Aorta (tissue), 5 donors: ENCODE measurements at regions not wholly inside any gene's neighbourhood (a gene's known extent, or its start where the extent isn't known, plus 50 kb on each side); places are given as distances from the start of the nearest gene placed in this dataset.
A peak's percentile ranks its signal among the peaks of the same experiment; 100 is the strongest.

Experiments used
- ATAC-seq: fragments of 200-7000 bp; cut with Tn5 transposase; one replicate; pipeline ENCODE4 v1.9.1; 2022; ENCODE audit warnings: moderate library complexity; ENCODE audit not compliant: low FRiP score
- DNase-seq, 2 donors: peaks; one replicate each; pipeline ENCODE4 v3.0.0-alpha.2; 2020
- H3K27ac ChIP-seq, 2 donors: one replicate each; pipeline ENCODE4 v1.5.1; 2013; ENCODE audit warnings: low read length in 2 of 2, mild to moderate bottlenecking in 2 of 2, moderate library complexity in 2 of 2, control low read depth in 1 of 2, inconsistent platforms in 1 of 2, low read depth in 1 of 2
- H3K27me3 ChIP-seq, 2 donors: one replicate each; pipeline ENCODE4 v1.6.1; 2013; ENCODE audit warnings: control low read depth in 1 of 2, low read length in 1 of 2, mild to moderate bottlenecking in 1 of 2, moderate library complexity in 1 of 2; ENCODE audit not compliant: insufficient read depth in 2 of 2, control insufficient read depth in 1 of 2
- H3K36me3 ChIP-seq, 2 donors: one replicate each; pipeline ENCODE4 v1.6.1; 2013; ENCODE audit warnings: control low read depth in 1 of 2, low read length in 1 of 2, mild to moderate bottlenecking in 1 of 2; ENCODE audit not compliant: insufficient read depth in 2 of 2, control insufficient read depth in 1 of 2
- H3K4me1 ChIP-seq, 2 donors: one replicate each; pipeline ENCODE4 v1.6.1; 2013; ENCODE audit warnings: low read length in 2 of 2, control low read depth in 1 of 2, mild to moderate bottlenecking in 1 of 2, moderate library complexity in 1 of 2; ENCODE audit not compliant: insufficient read depth in 2 of 2, control insufficient read depth in 1 of 2
- H3K4me3 ChIP-seq, 2 donors: one replicate each; pipeline ENCODE4 v1.5.1; 2013; ENCODE audit warnings: low read length in 2 of 2, control low read depth in 1 of 2, mild to moderate bottlenecking in 1 of 2
- H3K9me3 ChIP-seq: one replicate; pipeline ENCODE4 v1.6.1; 2013; ENCODE audit warnings: mild to moderate bottlenecking, low read length; ENCODE audit not compliant: control insufficient read depth
- WGBS, 2 donors: extraction: QIAGEN DNeasy Blood & Tissue Kit; methylation state at CpG; one replicate each; pipeline ENCODE4 v1.1.7; 2013; 5-methylcytosine and 5-hydroxymethylcytosine counted together
- intact Hi-C, 2 donors: fragments of 100-400 bp; cut with DNase I; formaldehyde crosslinking; loops; one replicate each; pipeline versions ENCODE4 v1.14.2 to v1.15.0; 2022
- donor health status: healthy with polysubstance abuse.
- donor health status: Bipolar disorder and iron deficiency.
- donor health status: DM: no; HTN: no; CAD: no.
- donor health status: DM: no; HTN: no; CAD: no.
- donor health status: DM: yes; HTN: yes; CAD: no.

DNA sequence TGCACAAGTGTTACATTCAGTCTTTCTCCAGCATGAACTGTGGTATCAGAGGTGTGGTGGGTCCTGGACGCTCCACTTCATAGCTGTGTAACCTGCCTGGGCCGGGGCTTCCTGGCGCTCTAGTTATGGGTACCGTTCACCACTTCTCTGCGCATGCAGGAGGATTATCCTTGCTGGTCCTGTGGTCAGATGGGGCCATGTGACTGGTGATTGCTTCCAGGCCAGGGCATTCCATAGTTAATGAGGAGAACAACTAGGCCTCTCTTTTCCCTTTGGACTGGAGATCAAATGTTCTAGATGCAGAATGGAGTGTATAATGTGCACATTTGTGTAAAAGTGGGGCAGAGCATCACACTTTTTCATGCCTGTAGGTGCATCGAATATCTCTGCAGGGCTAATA lies 444.0 kb downstream of the AACS start:
- DNase-seq, result no peak
- Histone ChIP-seq H3K4me1 (no peaks in the 10 kb centered on the region), H3K36me3 (no peaks in the 10 kb centered on the region), H3K27me3 (no peaks in the 10 kb centered on the region), H3K27ac (no peak overlapping the region), H3K9me3 (no peaks in the 10 kb centered on the region), H3K4me3 (no peak overlapping the region)
- no peak for ATAC-seq
- intact Hi-C loops, result no loop called here
- WGBS, 2 donors, result 90 to 92% methylated on average over 6 of the region's 6 CpGs

DNA sequence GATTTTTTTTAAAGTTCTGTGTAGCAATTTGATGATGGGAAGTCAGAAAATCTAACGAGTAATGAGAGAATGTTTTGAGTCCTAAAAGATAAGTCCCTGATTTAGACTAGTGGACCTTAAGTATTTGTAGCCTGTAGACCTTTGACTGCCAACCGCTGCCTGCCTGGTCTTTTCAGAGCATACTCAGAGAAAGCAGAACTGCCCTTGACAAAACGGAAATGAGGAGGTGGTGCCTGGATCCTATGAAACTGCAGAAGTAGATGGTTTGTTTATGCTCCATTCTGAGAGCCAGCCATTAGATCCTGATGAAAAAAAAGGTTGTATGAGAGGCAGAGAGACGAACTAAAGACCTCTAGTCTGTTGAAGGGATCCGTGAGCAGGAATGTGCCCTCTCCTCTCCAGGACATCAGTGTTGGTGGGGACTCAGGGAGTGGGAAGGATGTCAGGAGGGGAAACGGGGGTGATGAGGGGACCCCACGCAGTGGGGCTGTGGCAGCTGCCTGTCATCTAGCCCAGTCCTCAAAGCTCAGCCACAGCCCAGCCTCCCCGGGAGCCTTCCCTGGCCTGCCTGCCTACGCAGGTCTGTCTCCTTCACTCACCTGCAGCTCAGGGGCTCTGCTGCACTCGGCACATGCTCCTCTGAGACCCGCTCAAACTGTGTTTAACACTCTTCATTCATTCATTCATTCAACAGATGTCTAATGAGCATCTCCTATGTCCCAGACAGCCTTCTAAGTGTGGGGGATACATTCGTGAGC lies 447.5 kb downstream of the AACS start:
- 53 to 62% methylated on average over 8 to 12 of the region's 12 CpGs for WGBS, 2 donors
- peak; percentile 52 for ATAC-seq

DNA sequence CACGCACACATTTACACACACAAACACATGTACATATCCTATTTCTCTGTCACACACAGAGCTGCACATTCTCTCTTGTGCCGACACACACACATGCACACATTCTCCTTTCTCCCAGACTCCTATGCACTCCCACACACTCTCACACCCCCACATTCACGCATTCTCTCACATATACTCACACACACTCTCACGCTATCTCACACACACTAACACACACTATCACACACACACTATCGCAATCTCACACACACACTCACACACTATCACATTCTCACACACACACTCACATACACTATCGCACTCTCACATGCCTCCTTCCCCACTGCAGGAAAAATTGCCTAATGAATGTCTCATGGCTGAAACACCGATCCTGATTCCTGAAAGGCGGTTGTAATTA lies 450.7 kb downstream of the AACS start:
- DNase-seq (no peak), ATAC-seq (no peak)
- no peaks in the 10 kb centered on the region for H3K27me3 ChIP-seq
- H3K4me3 ChIP-seq, result no peak overlapping the region
- WGBS, 2 donors, result 88 to 93% methylated on average over 8 of the region's 8 CpGs
- no peaks in the 10 kb centered on the region for H3K4me1 ChIP-seq
- intact Hi-C loops, result no loop called here
- H3K36me3 ChIP-seq, result peaks cover 0 to 6% of the 10 kb centered on the region in 2 donors
- no peak overlapping the region for H3K27ac ChIP-seq
- no peaks in the 10 kb centered on the region for H3K9me3 ChIP-seq

More for the DNA sequence above, 447.5 kb downstream of the AACS start:
- Histone ChIP-seq H3K4me1 (no peaks in the 10 kb centered on the region), H3K9me3 (no peaks in the 10 kb centered on the region), H3K27ac (no peak overlapping the region), H3K4me3 (no peak overlapping the region), H3K36me3 (no peaks in the 10 kb centered on the region), H3K27me3 (no peaks in the 10 kb centered on the region)
- DNase-seq, result no peak
- intact Hi-C loops, result no loop called here

DNA sequence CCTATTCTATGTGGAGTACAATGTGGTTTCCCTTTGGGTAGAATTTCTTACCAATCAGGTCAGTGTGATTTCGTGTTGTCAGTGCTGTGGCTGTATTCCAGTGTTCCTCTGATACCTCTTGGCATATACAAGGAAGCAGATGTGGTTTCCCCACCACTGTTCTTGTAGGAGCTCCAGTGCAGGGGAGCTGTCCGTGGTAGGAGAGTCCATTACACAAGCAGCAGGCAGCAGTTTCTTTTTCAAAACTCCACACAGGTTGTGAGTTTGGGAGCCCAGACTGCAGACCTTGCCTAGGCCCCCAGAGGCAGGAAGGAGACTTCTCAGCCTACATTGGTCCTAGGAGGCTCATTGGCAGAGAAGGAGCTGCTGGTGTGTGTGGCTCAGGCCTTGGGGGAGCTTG lies 452.8 kb downstream of the AACS start:
- no peaks in the 10 kb centered on the region for H3K4me1 ChIP-seq
- H3K27ac ChIP-seq, result no peak overlapping the region
- DNase-seq (no peak), ATAC-seq (no peak)
- 4 to 6% methylated on average over 2 of the region's 2 CpGs for WGBS, 2 donors
- peaks cover 6% of the 10 kb centered on the region for H3K9me3 ChIP-seq
- intact Hi-C loops, result no loop called here
- no peaks in the 10 kb centered on the region for H3K27me3 ChIP-seq
- H3K36me3 ChIP-seq, result peaks cover 0 to 11% of the 10 kb centered on the region in 2 donors
- no peak overlapping the region for H3K4me3 ChIP-seq

DNA sequence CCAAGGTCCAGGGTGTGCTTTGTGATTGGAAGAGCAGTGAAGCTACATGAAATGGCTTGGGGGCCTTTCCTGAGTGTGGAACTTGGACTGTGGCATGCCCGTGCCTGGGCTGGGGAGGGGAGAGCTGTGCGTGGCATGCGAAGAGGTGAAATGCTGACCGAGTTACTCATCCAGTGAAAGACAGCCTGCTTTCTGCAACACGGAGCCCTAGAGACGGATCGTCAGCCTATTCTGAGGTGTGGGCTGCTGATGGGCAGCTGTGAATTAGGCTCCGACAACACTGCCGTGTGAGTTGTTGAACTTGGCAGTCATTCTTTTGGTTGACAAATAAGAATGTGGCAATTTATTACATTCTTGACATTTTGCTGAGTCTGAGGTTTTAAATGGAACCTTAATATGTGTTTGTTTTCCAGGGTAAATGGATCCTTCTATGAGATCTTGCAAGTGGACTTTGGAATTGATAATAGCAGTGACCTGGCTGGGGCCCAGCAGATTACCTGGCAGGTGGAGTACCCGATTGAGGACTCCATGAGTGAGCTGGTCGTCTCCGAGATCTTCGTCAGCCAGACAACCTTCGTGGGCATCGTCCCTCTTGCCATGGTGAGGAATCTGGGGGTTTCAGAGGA lies 453.9 kb downstream of the AACS start:
- no peak for DNase-seq
- Histone ChIP-seq H3K27ac (no peak overlapping the region), H3K27me3 (no peaks in the 10 kb centered on the region), H3K9me3 (peaks cover 7% of the 10 kb centered on the region), H3K36me3 (peaks cover 0 to 11% of the 10 kb centered on the region in 2 donors), H3K4me3 (no peak overlapping the region), H3K4me1 (no peaks in the 10 kb centered on the region)
- 33 to 52% methylated on average over 15 of the region's 15 CpGs for WGBS, 2 donors
- no peak for ATAC-seq
- intact Hi-C loops, result no loop called here

DNA sequence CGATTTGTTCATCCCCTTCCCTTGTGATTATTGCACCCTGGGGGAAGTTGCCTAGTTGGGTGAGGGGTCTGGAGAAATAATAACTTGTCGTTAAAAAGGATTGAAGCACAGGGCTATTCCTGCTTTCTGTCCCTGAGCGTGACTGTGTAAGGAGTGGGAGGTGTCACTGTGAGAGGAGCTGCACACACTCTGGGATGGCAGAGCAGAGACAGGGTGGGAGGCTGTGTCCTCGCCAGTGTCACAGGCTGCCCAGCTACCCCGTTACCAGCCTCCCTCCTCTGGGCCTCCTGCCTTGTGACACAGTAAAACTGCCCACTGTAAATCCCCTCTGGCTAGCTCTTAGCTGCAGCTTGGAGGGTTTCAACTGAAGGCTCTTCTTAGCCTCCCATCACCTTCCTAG lies 460.6 kb downstream of the AACS start:
- Histone ChIP-seq H3K27ac (no peak overlapping the region), H3K9me3 (peaks cover 7% of the 10 kb centered on the region), H3K27me3 (no peaks in the 10 kb centered on the region), H3K36me3 (peaks cover 0 to 5% of the 10 kb centered on the region in 2 donors), H3K4me3 (no peak overlapping the region), H3K4me1 (no peaks in the 10 kb centered on the region)
- intact Hi-C loops, result no loop called here
- DNase-seq (no peak), ATAC-seq (no peak)
- 80 to 87% methylated on average over 5 of the region's 5 CpGs for WGBS, 2 donors

DNA sequence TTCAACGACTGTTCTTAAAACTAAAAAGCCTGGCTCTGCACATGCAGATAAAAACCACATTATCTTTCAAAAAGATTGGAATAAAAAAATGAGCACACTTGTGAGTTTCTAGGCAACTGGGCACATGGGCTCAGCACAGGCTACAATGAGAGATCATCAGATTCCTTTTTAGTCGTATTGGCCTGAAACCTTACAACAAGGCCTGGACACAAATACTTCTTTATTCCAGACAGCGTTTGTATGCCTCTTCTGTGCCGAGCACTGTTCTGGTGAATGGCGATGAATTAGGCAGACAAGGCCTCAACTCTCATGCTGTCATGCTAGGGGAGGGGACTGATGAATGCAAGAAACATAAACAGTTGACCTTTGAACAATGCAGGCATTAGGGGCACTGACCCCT lies 463.0 kb downstream of the AACS start:
- no peak overlapping the region for H3K4me3 ChIP-seq
- ATAC-seq (no peak), DNase-seq (no peak)
- H3K4me1 ChIP-seq, result no peaks in the 10 kb centered on the region
- H3K9me3 ChIP-seq, result no peaks in the 10 kb centered on the region
- H3K27ac ChIP-seq, result no peak overlapping the region
- no peaks in the 10 kb centered on the region for H3K36me3 ChIP-seq
- H3K27me3 ChIP-seq, result no peaks in the 10 kb centered on the region
- intact Hi-C loops, result no loop called here
- 66 to 71% methylated on average over 5 of the region's 5 CpGs for WGBS, 2 donors

DNA sequence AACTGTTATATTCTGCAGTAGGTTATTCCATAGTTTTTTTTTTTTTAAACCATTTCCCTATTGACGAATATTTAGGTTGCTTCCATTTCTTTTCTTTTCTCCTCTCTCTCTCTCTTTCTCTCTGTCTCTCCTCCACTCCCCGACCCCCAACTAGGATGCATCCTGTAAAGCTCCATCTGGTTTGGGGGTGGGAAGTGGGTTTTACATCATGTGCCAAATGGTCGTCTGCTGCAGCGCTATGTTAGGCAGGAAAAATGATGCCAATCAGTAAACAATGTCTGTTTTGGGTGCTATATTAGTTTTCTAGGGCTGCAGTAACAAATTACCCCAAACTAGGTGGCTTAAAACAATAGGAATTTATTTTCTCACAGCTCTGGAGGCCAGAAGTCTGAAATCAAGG lies 465.0 kb downstream of the AACS start:
- no peak overlapping the region for H3K27ac ChIP-seq
- WGBS, 2 donors, result 52 to 59% methylated on average over 4 of the region's 4 CpGs
- intact Hi-C loops, result loop anchor here in 1 of 2 donors (5.0 to 10.0 kb wide), 3 partner anchors 242 to 1342 kb away; no protein-coding TSS in a partner anchor

DNA sequence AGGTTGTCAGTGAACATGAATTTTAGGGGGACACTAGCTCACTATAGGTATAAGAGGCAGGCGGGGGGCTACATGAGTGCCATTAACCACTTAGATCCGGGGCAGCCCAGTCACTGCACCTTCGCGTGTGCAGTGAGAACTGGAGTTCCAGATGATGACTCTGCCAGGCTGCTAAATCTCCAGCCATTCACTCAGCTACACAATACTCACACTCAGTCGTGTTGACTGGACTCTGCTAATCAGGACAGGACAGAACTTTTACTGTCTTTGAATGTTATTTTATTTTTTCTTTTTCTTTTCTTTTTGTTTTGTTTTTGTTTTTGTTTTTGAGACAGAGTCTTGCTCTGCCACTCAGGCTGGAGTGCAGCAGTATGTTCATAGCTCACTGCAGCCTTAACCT lies 465.6 kb downstream of the AACS start:
- H3K4me1 ChIP-seq, result no peaks in the 10 kb centered on the region
- H3K27me3 ChIP-seq, result no peaks in the 10 kb centered on the region
- no peak overlapping the region for H3K4me3 ChIP-seq
- no peaks in the 10 kb centered on the region for H3K9me3 ChIP-seq
- no peak for DNase-seq
- H3K36me3 ChIP-seq, result no peaks in the 10 kb centered on the region
- WGBS, 2 donors, result 60 to 66% methylated on average over 5 of the region's 5 CpGs
- no peak overlapping the region for H3K27ac ChIP-seq
- intact Hi-C loops, result loop anchor here in 1 of 2 donors (5.0 to 10.0 kb wide), 3 partner anchors 241 to 1341 kb away; no protein-coding TSS in a partner anchor
- ATAC-seq, result no peak

More for the DNA sequence above, 465.0 kb downstream of the AACS start:
- no peaks in the 10 kb centered on the region for H3K36me3 ChIP-seq
- ATAC-seq (no peak), DNase-seq (no peak)
- H3K4me3 ChIP-seq, result no peak overlapping the region
- no peaks in the 10 kb centered on the region for H3K4me1 ChIP-seq
- no peaks in the 10 kb centered on the region for H3K9me3 ChIP-seq
- H3K27me3 ChIP-seq, result no peaks in the 10 kb centered on the region
